ENCODE measurements at regions not wholly inside any gene's neighbourhood (a gene's known extent, or its start where the extent isn't known, plus 50 kb on each side); places are given as distances from the start of the nearest gene placed in this dataset.

GRCh38 chr3:67706934-67707333, 52.5 kb upstream of the SUCLG2 start:
- H3K27me3 ChIP-seq = no peaks in the 10 kb centered on the region
- H3K4me1 ChIP-seq (ENCODE audit: low read depth) = no peaks in the 10 kb centered on the region
- DNase-seq (ENCODE audit: low read depth in 1 of 2, low spot score in 1 of 2) = no peak
- TF ChIP-seq, protein P1, sequence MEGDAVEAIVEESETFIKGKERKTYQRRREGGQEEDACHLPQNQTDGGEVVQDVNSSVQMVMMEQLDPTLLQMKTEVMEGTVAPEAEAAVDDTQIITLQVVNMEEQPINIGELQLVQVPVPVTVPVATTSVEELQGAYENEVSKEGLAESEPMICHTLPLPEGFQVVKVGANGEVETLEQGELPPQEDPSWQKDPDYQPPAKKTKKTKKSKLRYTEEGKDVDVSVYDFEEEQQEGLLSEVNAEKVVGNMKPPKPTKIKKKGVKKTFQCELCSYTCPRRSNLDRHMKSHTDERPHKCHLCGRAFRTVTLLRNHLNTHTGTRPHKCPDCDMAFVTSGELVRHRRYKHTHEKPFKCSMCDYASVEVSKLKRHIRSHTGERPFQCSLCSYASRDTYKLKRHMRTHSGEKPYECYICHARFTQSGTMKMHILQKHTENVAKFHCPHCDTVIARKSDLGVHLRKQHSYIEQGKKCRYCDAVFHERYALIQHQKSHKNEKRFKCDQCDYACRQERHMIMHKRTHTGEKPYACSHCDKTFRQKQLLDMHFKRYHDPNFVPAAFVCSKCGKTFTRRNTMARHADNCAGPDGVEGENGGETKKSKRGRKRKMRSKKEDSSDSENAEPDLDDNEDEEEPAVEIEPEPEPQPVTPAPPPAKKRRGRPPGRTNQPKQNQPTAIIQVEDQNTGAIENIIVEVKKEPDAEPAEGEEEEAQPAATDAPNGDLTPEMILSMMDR (IDR thresholded peaks at IDR 0.05; ENCODE audit: low read depth, low read length) = no peak
- no peaks in the 10 kb centered on the region for H3K36me3 ChIP-seq
- no peak overlapping the region for H3K27ac ChIP-seq
- H3K9me3 ChIP-seq (ENCODE audit: low read depth) = no peaks in the 10 kb centered on the region
- H3K4me3 ChIP-seq = no peak overlapping the region

DNA sequence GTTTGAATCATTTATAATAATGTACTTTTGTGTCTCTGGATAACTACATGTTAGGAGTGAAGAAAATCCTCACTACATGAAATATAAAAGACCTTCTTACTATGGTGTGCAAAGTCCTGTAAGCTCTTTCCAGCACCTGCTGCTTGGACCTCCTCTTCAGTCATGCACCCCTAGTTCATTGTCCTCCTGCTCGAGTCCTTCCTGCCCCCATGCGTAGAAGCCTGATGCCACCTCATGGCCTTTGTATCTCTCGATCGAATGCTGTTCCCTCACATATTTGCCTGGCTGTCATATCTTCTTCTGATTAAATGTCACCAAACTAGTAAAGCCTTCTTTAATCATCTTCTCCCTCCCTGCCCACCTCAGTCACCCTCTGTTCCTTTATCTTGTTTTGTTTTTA, 49.9 kb upstream of the SUCLG2 start:
- no peaks in the 10 kb centered on the region for H3K4me1 ChIP-seq (ENCODE audit: low read depth)
- DNase-seq (ENCODE audit: low read depth in 1 of 2, low spot score in 1 of 2) = no peak
- H3K27me3 ChIP-seq = no peaks in the 10 kb centered on the region
- H3K4me3 ChIP-seq = no peak overlapping the region
- H3K27ac ChIP-seq = no peak overlapping the region
- TF ChIP-seq, protein P1 (IDR thresholded peaks at IDR 0.05; ENCODE audit: low read depth, low read length) = no peak
- no peaks in the 10 kb centered on the region for H3K9me3 ChIP-seq (ENCODE audit: low read depth)
- no peaks in the 10 kb centered on the region for H3K36me3 ChIP-seq
